ENCODE measurements at regions not wholly inside any gene's neighbourhood (a gene's known extent, or its start where the extent isn't known, plus 50 kb on each side); places are given as distances from the start of the nearest gene placed in this dataset.

DNA sequence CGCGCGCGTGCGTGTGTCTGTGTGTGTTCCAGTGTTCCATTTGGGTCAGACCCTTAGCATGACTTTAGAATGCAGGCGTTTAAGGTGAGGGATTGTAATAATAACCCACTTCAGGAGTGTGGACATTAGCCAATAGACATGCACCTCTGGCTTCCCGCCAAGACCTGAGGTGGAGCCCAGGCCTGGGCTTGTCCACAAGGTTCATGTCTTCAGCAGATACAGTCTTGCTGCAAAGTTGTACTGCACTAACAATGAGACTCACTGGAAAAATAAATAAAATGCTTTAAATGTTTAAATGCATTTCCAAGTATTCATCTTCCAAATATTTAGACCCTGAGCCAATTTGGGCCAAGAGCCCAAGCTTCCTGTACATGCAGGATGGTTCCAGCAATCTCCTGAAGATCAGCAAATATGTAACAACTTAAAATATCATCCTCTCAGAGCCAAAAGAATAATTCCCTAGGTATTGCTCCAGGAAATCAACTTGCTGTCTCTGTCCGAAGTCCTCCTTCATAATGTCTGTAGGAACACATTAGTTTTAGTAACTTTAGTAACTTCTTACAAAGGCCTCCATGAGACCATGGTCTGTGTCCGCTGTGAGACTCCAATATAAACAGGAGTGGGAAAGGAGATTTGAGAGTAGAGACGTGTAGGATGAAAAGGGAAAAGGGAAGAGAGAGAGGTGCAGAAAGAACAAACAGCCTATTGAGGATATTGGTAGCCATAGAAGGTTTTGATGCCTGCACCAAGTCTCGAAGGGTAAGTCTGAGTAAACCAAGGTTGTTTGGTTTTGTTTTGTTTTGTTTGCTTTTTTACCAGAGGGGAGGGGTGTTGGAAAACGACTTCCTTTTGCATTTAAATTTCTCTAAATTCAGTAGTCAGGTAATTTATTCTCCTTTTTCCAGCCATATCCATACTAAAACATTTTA lies 98.5 kb upstream of the KLF3 start:
- in situ Hi-C loops (cut with MboI) (no loop called here), intact Hi-C loops (cut with micrococcal nuclease) (no loop called here)
- ChIA-PET POLR2A (interaction anchor here (1.1 kb wide), 1 partner anchor 11 kb away, joined by 3 read pairs; no protein-coding TSS in a partner anchor), CTCF (ENCODE audit: low intra/inter-chr PET ratio) (no interaction called here)
- FAIRE-seq (peak; percentile 82), DNase-seq (ENCODE audit: extremely low read depth in 1 of 4, low spot score in 3 of 4) (peak in 2 of 4 experiments; percentile 45 to 68), ATAC-seq (peak; percentile 81)
- H3K4me1 ChIP-seq (replicated peaks in 1 of 2; ENCODE audit: control insufficient read depth in 2 of 2, insufficient read depth in 2 of 2, low read length in 2 of 2): peaks cover 0 to 12% of the 10 kb centered on the region in 2 experiments; a peak in 3 of 5 replicates
- H3K4me3 ChIP-seq: no peak overlapping the region
- no peaks in the 10 kb centered on the region for H3K27me3 ChIP-seq (ENCODE audit: control insufficient read depth in 2 of 2, insufficient read depth in 2 of 2, low read length in 2 of 2)
- TF ChIP-seq NFIC (IDR thresholded peaks at IDR 0.05): peak; percentile 86
- no peak for TF ChIP-seq CREM (IDR thresholded peaks at IDR 0.05; ENCODE audit: low read depth)
- TF ChIP-seq, protein P1, sequence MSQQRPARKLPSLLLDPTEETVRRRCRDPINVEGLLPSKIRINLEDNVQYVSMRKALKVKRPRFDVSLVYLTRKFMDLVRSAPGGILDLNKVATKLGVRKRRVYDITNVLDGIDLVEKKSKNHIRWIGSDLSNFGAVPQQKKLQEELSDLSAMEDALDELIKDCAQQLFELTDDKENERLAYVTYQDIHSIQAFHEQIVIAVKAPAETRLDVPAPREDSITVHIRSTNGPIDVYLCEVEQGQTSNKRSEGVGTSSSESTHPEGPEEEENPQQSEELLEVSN (IDR thresholded peaks at IDR 0.05; ENCODE audit: borderline replicate concordance in 1 of 2, extremely low read depth in 1 of 2, insufficient read depth in 1 of 2, insufficient read length in 1 of 2, low read depth in 1 of 2, low read length in 1 of 2, poor library complexity in 1 of 2, severe bottlenecking in 1 of 2): peak in 1 of 2 experiments; percentile 15
- peak overlapping the region; percentile 65 for H2AFZ ChIP-seq (ENCODE audit: low read depth, low read length)
- no peaks in the 10 kb centered on the region for H3K79me2 ChIP-seq (ENCODE audit: control insufficient read depth, insufficient read depth, low read length)
- no TSS peak for BruUV-seq (replicated peaks)
- H3K9me1 ChIP-seq (ENCODE audit: control insufficient read depth, insufficient read depth, low read length): no peaks in the 10 kb centered on the region
- H3K36me3 ChIP-seq (ENCODE audit: control insufficient read depth, insufficient read depth, low read length): no peaks in the 10 kb centered on the region
- H4K20me1 ChIP-seq (replicated peaks; ENCODE audit: control insufficient read depth, insufficient read depth, low read length): no peaks in the 10 kb centered on the region
- no peak overlapping the region for H3K27ac ChIP-seq (ENCODE audit: extremely low read depth, low read depth, low read length)
- 50% methylated on average over 12 of the region's 12 CpGs for WGBS (ENCODE audit: insufficient coverage, low coverage, missing lambda C conversion rate)
- no peaks in the 10 kb centered on the region for H3K9me3 ChIP-seq (replicated peaks; ENCODE audit: control insufficient read depth, insufficient read depth, low read depth, low read length)
- H3K4me2 ChIP-seq (ENCODE audit: insufficient read depth, low read length): no peak overlapping the region
- no peak overlapping the region for H3K9ac ChIP-seq (ENCODE audit: insufficient read depth in 1 of 2, low read depth in 2 of 2, low read length in 2 of 2)

Data from K562 (cell line).